ENCODE measurements at regions not wholly inside any gene's neighbourhood (a gene's known extent, or its start where the extent isn't known, plus 50 kb on each side); places are given as distances from the start of the nearest gene placed in this dataset.
A peak's percentile ranks its signal among the peaks of the same experiment; 100 is the strongest.
"Not testable (repeated sequence)": the region's sequence is repeated elsewhere in the genome, so short reads cannot be mapped to it uniquely, and the experiment has no call there.

- DNase-seq (ENCODE audit: unreplicated experiment) = peak; percentile 11
- POLR2A ChIA-PET = interaction anchor here (0.5 kb wide), 1 partner anchor 127 kb away, joined by 3 read pairs; no protein-coding TSS in a partner anchor
- intact Hi-C loops (cut with micrococcal nuclease) = loop anchor here (10.0 kb wide), 1 partner anchor 61 kb away; no protein-coding TSS in a partner anchor
- no peak overlapping the region for H3K4me3 Mint-ChIP-seq (ENCODE audit: unreplicated experiment)
- no peaks in the 10 kb centered on the region for H3K9me3 Mint-ChIP-seq (ENCODE audit: unreplicated experiment)
- no TSS peak for BruUV-seq (replicated peaks)
- H3K27me3 Mint-ChIP-seq (ENCODE audit: insufficient read depth, unreplicated experiment) = peaks cover 17% of the 10 kb centered on the region
- H3K27ac Mint-ChIP-seq (ENCODE audit: low read depth, unreplicated experiment) = no peak overlapping the region
- H3K4me1 Mint-ChIP-seq (ENCODE audit: insufficient read depth, unreplicated experiment) = no peaks in the 10 kb centered on the region
- TF ChIP-seq, protein P1, sequence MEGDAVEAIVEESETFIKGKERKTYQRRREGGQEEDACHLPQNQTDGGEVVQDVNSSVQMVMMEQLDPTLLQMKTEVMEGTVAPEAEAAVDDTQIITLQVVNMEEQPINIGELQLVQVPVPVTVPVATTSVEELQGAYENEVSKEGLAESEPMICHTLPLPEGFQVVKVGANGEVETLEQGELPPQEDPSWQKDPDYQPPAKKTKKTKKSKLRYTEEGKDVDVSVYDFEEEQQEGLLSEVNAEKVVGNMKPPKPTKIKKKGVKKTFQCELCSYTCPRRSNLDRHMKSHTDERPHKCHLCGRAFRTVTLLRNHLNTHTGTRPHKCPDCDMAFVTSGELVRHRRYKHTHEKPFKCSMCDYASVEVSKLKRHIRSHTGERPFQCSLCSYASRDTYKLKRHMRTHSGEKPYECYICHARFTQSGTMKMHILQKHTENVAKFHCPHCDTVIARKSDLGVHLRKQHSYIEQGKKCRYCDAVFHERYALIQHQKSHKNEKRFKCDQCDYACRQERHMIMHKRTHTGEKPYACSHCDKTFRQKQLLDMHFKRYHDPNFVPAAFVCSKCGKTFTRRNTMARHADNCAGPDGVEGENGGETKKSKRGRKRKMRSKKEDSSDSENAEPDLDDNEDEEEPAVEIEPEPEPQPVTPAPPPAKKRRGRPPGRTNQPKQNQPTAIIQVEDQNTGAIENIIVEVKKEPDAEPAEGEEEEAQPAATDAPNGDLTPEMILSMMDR (IDR thresholded peaks at IDR 0.05; ENCODE audit: unreplicated experiment) = no peak
- H3K36me3 Mint-ChIP-seq (ENCODE audit: insufficient read depth, unreplicated experiment) = no peaks in the 10 kb centered on the region
- CTCF ChIA-PET = interaction anchor here (0.6 kb wide), 1 partner anchor 149 kb away, joined by 4 read pairs; no protein-coding TSS in a partner anchor
Measured at GRCh38 chr5:53733853-53734252, 173.4 kb downstream of the NDUFS4 start.

GRCh38 chr5:53738105-53738504 is 177.7 kb downstream of the NDUFS4 start:
- no peak for DNase-seq (ENCODE audit: unreplicated experiment)
- POLR2A ChIA-PET = no interaction called here
- no TSS peak for BruUV-seq (replicated peaks)
- peaks cover 16% of the 10 kb centered on the region for H3K27me3 Mint-ChIP-seq (ENCODE audit: insufficient read depth, unreplicated experiment)
- CTCF ChIA-PET = no interaction called here
- H3K27ac Mint-ChIP-seq (ENCODE audit: low read depth, unreplicated experiment) = no peak overlapping the region
- TF ChIP-seq, protein P1 (IDR thresholded peaks at IDR 0.05; ENCODE audit: unreplicated experiment) = no peak
- no peaks in the 10 kb centered on the region for H3K36me3 Mint-ChIP-seq (ENCODE audit: insufficient read depth, unreplicated experiment)
- intact Hi-C loops (cut with micrococcal nuclease) = loop anchor here (10.0 kb wide), 1 partner anchor 57 kb away; no protein-coding TSS in a partner anchor
- no peaks in the 10 kb centered on the region for H3K4me1 Mint-ChIP-seq (ENCODE audit: insufficient read depth, unreplicated experiment)
- H3K9me3 Mint-ChIP-seq (ENCODE audit: unreplicated experiment) = no peaks in the 10 kb centered on the region
- no peak overlapping the region for H3K4me3 Mint-ChIP-seq (ENCODE audit: unreplicated experiment)

DNA sequence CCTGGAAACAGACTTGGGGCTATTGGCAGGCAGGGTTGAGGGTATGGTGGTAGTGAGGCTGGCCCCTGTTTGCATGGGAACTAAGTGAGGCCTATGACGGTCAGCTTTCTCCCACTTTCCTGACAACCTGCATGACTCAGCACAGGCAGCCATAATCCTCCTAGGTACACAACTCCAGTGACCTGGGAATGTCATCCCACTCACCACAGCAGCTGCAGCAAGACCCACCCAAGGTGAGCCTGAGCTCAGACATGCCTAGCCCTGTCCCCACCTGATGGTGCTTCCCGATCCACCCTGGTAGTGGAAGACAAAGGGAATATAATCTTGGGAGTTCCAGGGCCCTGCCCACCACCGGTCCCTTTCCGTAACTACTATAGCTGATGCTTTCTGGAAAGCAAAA is 178.7 kb downstream of the NDUFS4 start:
- H3K36me3 Mint-ChIP-seq (ENCODE audit: insufficient read depth, unreplicated experiment) = no peaks in the 10 kb centered on the region
- no peak for DNase-seq (ENCODE audit: unreplicated experiment)
- BruUV-seq (replicated peaks) = no TSS peak
- CTCF ChIA-PET = interaction anchor here (0.6 kb wide), 1 partner anchor 43 kb away, joined by 3 read pairs; no protein-coding TSS in a partner anchor
- H3K9me3 Mint-ChIP-seq (ENCODE audit: unreplicated experiment) = no peaks in the 10 kb centered on the region
- no peak overlapping the region for H3K4me3 Mint-ChIP-seq (ENCODE audit: unreplicated experiment)
- H3K27ac Mint-ChIP-seq (ENCODE audit: low read depth, unreplicated experiment) = no peak overlapping the region
- POLR2A ChIA-PET = no interaction called here
- H3K27me3 Mint-ChIP-seq (ENCODE audit: insufficient read depth, unreplicated experiment) = peaks cover 7% of the 10 kb centered on the region
- TF ChIP-seq, protein P1 (IDR thresholded peaks at IDR 0.05; ENCODE audit: unreplicated experiment) = no peak
- intact Hi-C loops (cut with micrococcal nuclease) = loop anchor here (10.0 kb wide), 1 partner anchor 56 kb away; no protein-coding TSS in a partner anchor
- no peaks in the 10 kb centered on the region for H3K4me1 Mint-ChIP-seq (ENCODE audit: insufficient read depth, unreplicated experiment)

GRCh38 chr5:53749621-53750020 is 189.2 kb downstream of the NDUFS4 start:
- Mint-ChIP-seq H3K36me3 (ENCODE audit: insufficient read depth, unreplicated experiment) (no peaks in the 10 kb centered on the region), H3K27me3 (ENCODE audit: insufficient read depth, unreplicated experiment) (no peaks in the 10 kb centered on the region), H3K9me3 (ENCODE audit: unreplicated experiment) (peaks cover 26% of the 10 kb centered on the region), H3K4me1 (ENCODE audit: insufficient read depth, unreplicated experiment) (no peaks in the 10 kb centered on the region), H3K4me3 (ENCODE audit: unreplicated experiment) (no peak overlapping the region), H3K27ac (ENCODE audit: low read depth, unreplicated experiment) (no peak overlapping the region)
- no TSS peak for BruUV-seq (replicated peaks)
- ChIA-PET CTCF (no interaction called here), POLR2A (no interaction called here)
- TF ChIP-seq, protein P1 (IDR thresholded peaks at IDR 0.05; ENCODE audit: unreplicated experiment) = no peak
- intact Hi-C loops (cut with micrococcal nuclease) = no loop called here
- DNase-seq (ENCODE audit: unreplicated experiment) = no peak

DNA sequence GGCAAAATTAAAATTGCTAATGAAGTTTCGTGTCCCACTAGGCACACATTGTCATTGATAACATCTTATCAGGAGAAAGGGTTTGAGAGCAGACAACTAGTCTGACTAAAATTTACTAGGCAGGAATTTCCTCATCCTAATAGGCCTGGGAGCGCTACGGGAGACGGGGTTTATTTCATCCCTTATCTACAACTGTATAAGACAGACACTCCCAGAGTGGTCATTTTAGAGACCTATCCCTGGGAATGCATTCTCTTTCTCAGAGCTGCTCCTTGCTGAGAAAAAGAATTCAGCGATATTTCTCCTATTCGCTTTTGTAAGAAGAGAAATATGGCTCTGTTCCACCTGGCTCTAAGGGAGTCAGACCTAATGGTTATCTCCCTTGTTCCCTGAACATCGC is 191.8 kb downstream of the NDUFS4 start:
- H3K4me1 Mint-ChIP-seq (ENCODE audit: insufficient read depth, unreplicated experiment); H3K27me3 Mint-ChIP-seq (ENCODE audit: insufficient read depth, unreplicated experiment); H3K4me3 Mint-ChIP-seq (ENCODE audit: unreplicated experiment); POLR2A ChIA-PET; intact Hi-C loops (cut with micrococcal nuclease); H3K36me3 Mint-ChIP-seq (ENCODE audit: insufficient read depth, unreplicated experiment); BruUV-seq (replicated peaks); DNase-seq (ENCODE audit: unreplicated experiment); H3K27ac Mint-ChIP-seq (ENCODE audit: low read depth, unreplicated experiment); CTCF ChIA-PET: not testable (repeated sequence)
- peaks cover 27% of the 10 kb centered on the region for H3K9me3 Mint-ChIP-seq (ENCODE audit: unreplicated experiment)

Data from MCF 10A (cell line).